Pancreas (tissue), 10 donors: ENCODE measurements at regions not wholly inside any gene's neighbourhood (a gene's known extent, or its start where the extent isn't known, plus 50 kb on each side); places are given as distances from the start of the nearest gene placed in this dataset.

Experiments
- ATAC-seq, 4 donors: fragments of 200-7000 bp; cut with Tn5 transposase; one replicate each; pipeline versions ENCODE4 v1.8.0 to v1.9.1; 2020; ENCODE audit warnings: mild to moderate bottlenecking in 4 of 4, moderate library complexity in 4 of 4
- DNase-seq, 6 donors: peaks; one replicate each; pipeline ENCODE4 v3.0.0-alpha.2; 2020
- FAIRE-seq: peaks from 2 replicates; lab custom pipeline; 2012; peaks lifted over from hg19 to GRCh38; lab: Jason Lieb, UNC
- H3K27ac ChIP-seq, 4 donors: fragments of 200-600 bp; sonication (generic); 1 replicate in 3 of 4; 2 replicates in 1 of 4; pipeline versions ENCODE4 v1.5.0 to v1.8.0; 2020
- H3K27me3 ChIP-seq, 4 donors: fragments of 200-600 bp; one replicate each; pipeline ENCODE4 v1.8.0; 2021
- H3K36me3 ChIP-seq, 3 donors: fragments of 200-600 bp; sonication (generic) in 1 of 3; one replicate each; pipeline versions ENCODE4 v1.5.0 to v1.8.0; 2020 to 2021
- H3K4me1 ChIP-seq, 3 donors: fragments of 200-600 bp; one replicate each; pipeline ENCODE4 v1.8.0; 2021
- H3K4me3 ChIP-seq, 4 donors: fragments of 200-600 bp; sonication (generic) in 2 of 4; one replicate each; pipeline versions ENCODE4 v1.5.0 to v1.8.0; 2020 to 2021
- H3K9me3 ChIP-seq, 4 donors: fragments of 200-600 bp; one replicate each; pipeline ENCODE4 v1.8.0; 2021
- CTCF ChIP-seq, 4 donors: fragments of 200-600 bp; sonication (generic) in 3 of 4; IDR thresholded peaks; one replicate each; pipeline versions ENCODE4 v1.5.0 to v1.8.0; 2021; ENCODE audit warnings: antibody characterized with exemption in 4 of 4
- WGBS, 2 donors: extraction: QIAGEN DNeasy Blood & Tissue Kit; methylation state at CpG; one replicate each; pipeline ENCODE4 v1.1.7; 2013; 5-methylcytosine and 5-hydroxymethylcytosine counted together
- intact Hi-C, 3 donors: fragments of 100-400 bp; cut with DNase I; formaldehyde crosslinking; loops; one replicate each; pipeline versions ENCODE4 v1.11.1 to v1.14.2; 2022
- donor health status: healthy with polysubstance abuse.
- donor health status: DM: no; HTN: no; CAD: no; lungs with moderate emphysema.
- donor health status: DM: no; HTN: no; CAD: no.
- donor health status: control.
- donor health status: control.
- donor health status: Bipolar disorder and iron deficiency.
- donor health status: DM: yes; HTN: yes; CAD: no.
- donor health status: DM: no; HTN: no; CAD: no.
- donor health status: DM: no; HTN: no; CAD: no.
- donor health status: DM: yes; HTN: yes; CAD: no.

DNA sequence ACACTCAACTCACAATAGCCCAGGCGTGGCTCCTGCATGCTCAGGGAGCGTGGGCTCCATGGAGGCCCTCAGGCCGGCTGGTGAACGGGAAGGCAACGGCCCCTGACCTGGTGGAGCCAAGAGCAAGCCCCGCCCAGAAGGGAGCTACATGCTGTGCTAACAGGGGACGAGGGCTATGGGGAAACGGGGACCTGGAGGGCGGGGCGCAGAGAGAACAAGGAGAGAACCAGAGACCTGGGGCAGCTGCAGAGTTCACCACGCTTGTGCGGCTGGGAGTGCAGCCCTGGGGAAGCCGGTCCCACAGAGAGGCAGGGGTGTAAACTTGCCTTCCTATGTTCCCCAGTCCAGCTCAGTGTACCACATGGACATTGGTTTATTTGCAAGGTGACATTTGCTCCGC is 69.2 kb upstream of the PPP2R2D start:
- no peak overlapping the region for H3K4me3 ChIP-seq
- no peaks in the 10 kb centered on the region for H3K9me3 ChIP-seq
- DNase-seq (peak in 2 of 6 donors; percentile 32 to 36), ATAC-seq (no peak), FAIRE-seq (no peak)
- TF ChIP-seq CTCF (IDR thresholded peaks at IDR 0.05): no peak
- 53 to 55% methylated on average over 14 of the region's 14 CpGs for WGBS, 2 donors
- intact Hi-C loops: no loop called here
- no peak overlapping the region for H3K27ac ChIP-seq
- no peaks in the 10 kb centered on the region for H3K36me3 ChIP-seq
- H3K27me3 ChIP-seq: no peaks in the 10 kb centered on the region
- H3K4me1 ChIP-seq: no peaks in the 10 kb centered on the region

GRCh38 chr10:131832056-131832685 is 68.6 kb upstream of the PPP2R2D start:
- no peaks in the 10 kb centered on the region for H3K36me3 ChIP-seq
- no peaks in the 10 kb centered on the region for H3K4me1 ChIP-seq
- no peak overlapping the region for H3K4me3 ChIP-seq
- intact Hi-C loops: no loop called here
- 73 to 84% methylated on average over 17 of the region's 17 CpGs for WGBS, 2 donors
- no peaks in the 10 kb centered on the region for H3K27me3 ChIP-seq
- no peaks in the 10 kb centered on the region for H3K9me3 ChIP-seq
- no peak for ATAC-seq
- no peak for FAIRE-seq
- TF ChIP-seq CTCF (IDR thresholded peaks at IDR 0.05): no peak
- peak in 2 of 6 donors; percentile 18 to 50 for DNase-seq
- H3K27ac ChIP-seq: no peak overlapping the region

- DNase-seq (no peak), FAIRE-seq (no peak), ATAC-seq (no peak)
- no peaks in the 10 kb centered on the region for H3K4me1 ChIP-seq
- no peaks in the 10 kb centered on the region for H3K27me3 ChIP-seq
- no peak overlapping the region for H3K4me3 ChIP-seq
- no peaks in the 10 kb centered on the region for H3K9me3 ChIP-seq
- no peak overlapping the region for H3K27ac ChIP-seq
- intact Hi-C loops: no loop called here
- no peaks in the 10 kb centered on the region for H3K36me3 ChIP-seq
- 75 to 86% methylated on average over 5 of the region's 5 CpGs for WGBS, 2 donors
- TF ChIP-seq CTCF (IDR thresholded peaks at IDR 0.05): no peak
Observed at GRCh38 chr10:131833013-131833412, 67.8 kb upstream of the PPP2R2D start.

GRCh38 chr10:131833446-131834080 is 67.2 kb upstream of the PPP2R2D start:
- Histone ChIP-seq H3K27ac (no peak overlapping the region), H3K36me3 (no peaks in the 10 kb centered on the region), H3K27me3 (no peaks in the 10 kb centered on the region), H3K4me1 (no peaks in the 10 kb centered on the region), H3K4me3 (no peak overlapping the region), H3K9me3 (no peaks in the 10 kb centered on the region)
- WGBS, 2 donors: 81 to 92% methylated on average over 14 of the region's 14 CpGs
- ATAC-seq (no peak), DNase-seq (peak in 1 of 6 donors; percentile 48), FAIRE-seq (no peak)
- no peak for TF ChIP-seq CTCF (IDR thresholded peaks at IDR 0.05)
- intact Hi-C loops: no loop called here
